HG02588 (cell line): ENCODE measurements at regions not wholly inside any gene's neighbourhood (a gene's known extent, or its start where the extent isn't known, plus 50 kb on each side); places are given as distances from the start of the nearest gene placed in this dataset.
"Not testable (repeated sequence)": the region's sequence is repeated elsewhere in the genome, so short reads cannot be mapped to it uniquely, and the experiment has no call there.

Experiments
- ATAC-seq: cut with Tn5 transposase; IDR thresholded peaks from one replicate; pipeline ENCODE4 v1.9.1; 2021; ENCODE audit warnings: mild to moderate bottlenecking, moderate library complexity; ENCODE audit not compliant: unreplicated experiment

GRCh38 chr1:101522486-101522885 lies 285.7 kb downstream of the S1PR1 start:
- ATAC-seq: no peak

- ATAC-seq: no peak
Observed at GRCh38 chr1:101526813-101527212, 290.0 kb downstream of the S1PR1 start.

- ATAC-seq: no peak
Observed at GRCh38 chr1:101532377-101532776, 295.6 kb downstream of the S1PR1 start.

GRCh38 chr1:101540161-101540560 lies 303.3 kb downstream of the S1PR1 start:
- no peak for ATAC-seq

- ATAC-seq: no peak
Observed at GRCh38 chr1:101546885-101547284, 310.1 kb downstream of the S1PR1 start.

GRCh38 chr1:101547357-101547756 lies 310.5 kb downstream of the S1PR1 start:
- no peak for ATAC-seq

GRCh38 chr1:101548376-101548775 lies 311.6 kb downstream of the S1PR1 start:
- ATAC-seq: no peak

- no peak for ATAC-seq
Observed at GRCh38 chr1:101550581-101550980, 313.8 kb downstream of the S1PR1 start.

GRCh38 chr1:101566883-101567538 lies 330.2 kb downstream of the S1PR1 start:
- ATAC-seq: no peak

- ATAC-seq: peak; percentile 94
Observed at GRCh38 chr1:101567582-101568189, 330.9 kb downstream of the S1PR1 start.

GRCh38 chr1:101587741-101588140 lies 350.9 kb downstream of the S1PR1 start:
- no peak for ATAC-seq

GRCh38 chr1:101588677-101589076 lies 351.9 kb downstream of the S1PR1 start:
- no peak for ATAC-seq

GRCh38 chr1:101592845-101593244 lies 356.0 kb downstream of the S1PR1 start:
- ATAC-seq: no peak

GRCh38 chr1:101595881-101596374 lies 359.1 kb downstream of the S1PR1 start:
- no peak for ATAC-seq

- ATAC-seq: not testable (repeated sequence)
Observed at GRCh38 chr1:101600615-101601014, 363.8 kb downstream of the S1PR1 start.

- no peak for ATAC-seq
Observed at GRCh38 chr1:101603726-101604125, 366.9 kb downstream of the S1PR1 start.

- no peak for ATAC-seq
Observed at GRCh38 chr1:101605878-101606277, 369.1 kb downstream of the S1PR1 start.

- ATAC-seq: no peak
Observed at GRCh38 chr1:101613546-101613945, 376.7 kb downstream of the S1PR1 start.

- ATAC-seq: no peak
Observed at GRCh38 chr1:101618900-101619299, 377.8 kb downstream of the OLFM3 start.

- no peak for ATAC-seq
Observed at GRCh38 chr1:101632548-101633272, 364.0 kb downstream of the OLFM3 start.

GRCh38 chr1:101645810-101646209 lies 350.9 kb downstream of the OLFM3 start:
- ATAC-seq: no peak

GRCh38 chr1:101652484-101652883 lies 344.2 kb downstream of the OLFM3 start:
- ATAC-seq: no peak
